Stimulated activated CD8-positive, alpha-beta memory T cell treated with anti-CD3 and anti-CD28 coated beads, Interleukin-15, amount 100 ng/mL, for 48 hours (primary cell): ENCODE measurements at regions not wholly inside any gene's neighbourhood (a gene's known extent, or its start where the extent isn't known, plus 50 kb on each side); places are given as distances from the start of the nearest gene placed in this dataset.

Source experiments
- DNase-seq, 2 donors: peaks; one replicate each; pipeline ENCODE4 v3.0.0-alpha.2; 2020; ENCODE audit warnings: low read depth in 2 of 2

- DNase-seq = no peak
Measured at GRCh38 chr6:163841733-163842132, 427.2 kb downstream of the QKI start.

GRCh38 chr6:163841326-163841725 lies 426.8 kb downstream of the QKI start:
- no peak for DNase-seq

- DNase-seq = no peak
Measured at GRCh38 chr6:163840880-163841279, 426.4 kb downstream of the QKI start.

GRCh38 chr6:163839296-163839695 lies 424.8 kb downstream of the QKI start:
- DNase-seq = no peak

GRCh38 chr6:163837691-163838431 lies 423.3 kb downstream of the QKI start:
- no peak for DNase-seq

- DNase-seq = no peak
Measured at GRCh38 chr6:163836876-163837690, 422.6 kb downstream of the QKI start.

- DNase-seq = no peak
Measured at GRCh38 chr6:163835439-163836171, 421.1 kb downstream of the QKI start.

GRCh38 chr6:163834226-163834970 lies 419.9 kb downstream of the QKI start:
- no peak for DNase-seq

GRCh38 chr6:163831736-163832135 lies 417.2 kb downstream of the QKI start:
- DNase-seq = no peak

- DNase-seq = no peak
Measured at GRCh38 chr6:163830641-163831040, 416.1 kb downstream of the QKI start.

- no peak for DNase-seq
Measured at GRCh38 chr6:163828038-163828795, 413.7 kb downstream of the QKI start.

GRCh38 chr6:163827143-163827542 lies 412.6 kb downstream of the QKI start:
- no peak for DNase-seq

- no peak for DNase-seq
Measured at GRCh38 chr6:163826629-163827028, 412.1 kb downstream of the QKI start.

- DNase-seq = no peak
Measured at GRCh38 chr6:163825033-163825432, 410.5 kb downstream of the QKI start.

GRCh38 chr6:163823577-163823976 lies 409.1 kb downstream of the QKI start:
- DNase-seq = no peak

GRCh38 chr6:163820745-163821458 lies 406.4 kb downstream of the QKI start:
- no peak for DNase-seq

GRCh38 chr6:163820171-163820570 lies 405.7 kb downstream of the QKI start:
- DNase-seq = no peak

- no peak for DNase-seq
Measured at GRCh38 chr6:163818719-163819118, 404.2 kb downstream of the QKI start.

GRCh38 chr6:163816441-163816840 lies 401.9 kb downstream of the QKI start:
- DNase-seq = no peak

- no peak for DNase-seq
Measured at GRCh38 chr6:163815796-163816195, 401.3 kb downstream of the QKI start.
